ENCODE measurements at regions not wholly inside any gene's neighbourhood (a gene's known extent, or its start where the extent isn't known, plus 50 kb on each side); places are given as distances from the start of the nearest gene placed in this dataset.

DNA sequence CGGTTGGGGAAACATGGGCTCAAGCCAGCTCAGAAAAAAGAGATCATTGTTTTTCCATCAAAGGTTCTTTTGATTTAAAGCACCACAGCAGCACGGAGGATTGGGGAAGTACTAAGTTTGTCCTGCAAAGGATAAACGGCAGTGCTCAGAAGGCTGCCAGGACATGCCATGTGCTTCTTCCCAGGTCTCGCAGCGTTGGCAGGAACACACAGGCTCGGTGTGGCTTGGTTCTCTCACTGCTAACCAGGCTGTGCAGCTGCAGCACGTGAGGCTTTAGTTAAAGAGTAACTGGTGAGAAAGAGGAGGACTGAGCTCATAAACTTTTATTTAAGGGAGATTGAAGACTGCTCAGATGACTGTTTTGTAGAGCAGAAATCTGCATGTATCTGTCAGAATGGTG is 264.3 kb downstream of the TSN start:
- 5 to 10% methylated on average over 2 to 7 of the region's 7 CpGs for WGBS, 2 donors (ENCODE audit: low coverage in 1 of 2)
- H3K4me3 ChIP-seq = no peak overlapping the region
- peaks cover 9% of the 10 kb centered on the region for H3K27me3 ChIP-seq
- no peaks in the 10 kb centered on the region for H3K36me3 ChIP-seq
- no peak for ATAC-seq
- no peak overlapping the region for H3K27ac ChIP-seq
- TF ChIP-seq POLR2A (IDR thresholded peaks at IDR 0.05) (no peak), CTCF (IDR thresholded peaks at IDR 0.05) (no peak), POLR2AphosphoS5 (IDR thresholded peaks at IDR 0.05) (no peak), EP300 (IDR thresholded peaks at IDR 0.05) (no peak)
- H3K9me3 ChIP-seq = no peaks in the 10 kb centered on the region
- H3K4me1 ChIP-seq = no peaks in the 10 kb centered on the region

DNA sequence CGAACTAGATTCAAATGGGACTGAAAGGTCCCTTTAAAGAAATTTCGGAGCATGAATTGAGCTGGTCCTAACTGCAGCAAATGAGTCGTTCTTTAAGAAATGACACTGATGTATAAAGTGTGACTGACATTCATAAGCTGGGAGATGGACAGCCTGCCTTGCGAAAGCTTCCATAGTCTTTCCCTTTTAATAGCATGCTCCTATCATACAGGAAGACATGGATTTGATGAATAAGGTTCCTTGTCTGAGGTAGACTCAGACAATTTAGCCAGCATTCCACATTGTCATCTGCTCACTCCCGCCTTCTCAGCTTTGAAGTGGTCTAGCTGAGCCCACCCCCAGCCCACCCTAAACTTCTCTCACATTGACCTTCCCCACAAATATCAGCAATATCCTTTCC is 264.9 kb downstream of the TSN start:
- ATAC-seq = no peak

GRCh38 chr2:122021941-122022340 is 266.5 kb downstream of the TSN start:
- Histone ChIP-seq H3K4me3 (no peak overlapping the region), H3K4me1 (no peaks in the 10 kb centered on the region), H3K36me3 (no peaks in the 10 kb centered on the region), H3K27ac (no peak overlapping the region), H3K27me3 (peaks cover 9% of the 10 kb centered on the region), H3K9me3 (no peaks in the 10 kb centered on the region)
- WGBS, 2 donors (ENCODE audit: low coverage in 1 of 2) = 63 to 84% methylated on average over 3 of the region's 4 CpGs
- TF ChIP-seq POLR2A (IDR thresholded peaks at IDR 0.05) (no peak), EP300 (IDR thresholded peaks at IDR 0.05) (no peak), CTCF (IDR thresholded peaks at IDR 0.05) (no peak), POLR2AphosphoS5 (IDR thresholded peaks at IDR 0.05) (no peak)
- ATAC-seq = no peak

More for the DNA sequence above, 264.9 kb downstream of the TSN start:
- Histone ChIP-seq H3K4me3 (no peak overlapping the region), H3K36me3 (no peaks in the 10 kb centered on the region), H3K9me3 (no peaks in the 10 kb centered on the region), H3K4me1 (no peaks in the 10 kb centered on the region), H3K27me3 (peaks cover 9% of the 10 kb centered on the region), H3K27ac (no peak overlapping the region)
- 74 to 85% methylated on average over 4 to 5 of the region's 5 CpGs for WGBS, 2 donors (ENCODE audit: low coverage in 1 of 2)
- TF ChIP-seq CTCF (IDR thresholded peaks at IDR 0.05) (no peak), EP300 (IDR thresholded peaks at IDR 0.05) (no peak), POLR2A (IDR thresholded peaks at IDR 0.05) (no peak), POLR2AphosphoS5 (IDR thresholded peaks at IDR 0.05) (no peak)

DNA sequence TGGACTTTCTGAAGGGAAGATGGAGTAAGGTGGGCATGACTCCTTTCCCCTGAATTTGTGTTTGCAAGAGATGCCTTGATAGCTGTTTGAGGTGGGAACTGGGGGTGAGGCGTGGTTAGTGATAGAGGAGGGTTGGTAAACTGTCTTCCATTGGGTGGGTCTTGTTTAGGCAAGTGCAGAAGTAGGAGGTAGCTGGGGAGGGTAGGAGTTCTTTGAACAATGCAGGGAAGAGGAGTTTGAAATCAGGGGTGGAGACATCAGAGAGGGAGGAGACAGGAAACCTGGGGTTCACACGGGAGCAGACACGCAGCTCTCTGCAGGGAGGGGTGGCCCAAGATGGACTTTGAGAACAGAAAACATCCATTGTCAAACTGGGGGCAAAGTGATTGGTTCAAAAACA is 267.1 kb downstream of the TSN start:
- H3K36me3 ChIP-seq = no peaks in the 10 kb centered on the region
- 63 to 70% methylated on average over 3 of the region's 3 CpGs for WGBS, 2 donors (ENCODE audit: low coverage in 1 of 2)
- H3K27me3 ChIP-seq = peaks cover 9% of the 10 kb centered on the region
- H3K9me3 ChIP-seq = no peaks in the 10 kb centered on the region
- H3K4me3 ChIP-seq = no peak overlapping the region
- TF ChIP-seq POLR2AphosphoS5 (IDR thresholded peaks at IDR 0.05) (no peak), EP300 (IDR thresholded peaks at IDR 0.05) (no peak), CTCF (IDR thresholded peaks at IDR 0.05) (no peak), POLR2A (IDR thresholded peaks at IDR 0.05) (no peak)
- H3K27ac ChIP-seq = no peak overlapping the region
- H3K4me1 ChIP-seq = no peaks in the 10 kb centered on the region
- ATAC-seq = no peak

DNA sequence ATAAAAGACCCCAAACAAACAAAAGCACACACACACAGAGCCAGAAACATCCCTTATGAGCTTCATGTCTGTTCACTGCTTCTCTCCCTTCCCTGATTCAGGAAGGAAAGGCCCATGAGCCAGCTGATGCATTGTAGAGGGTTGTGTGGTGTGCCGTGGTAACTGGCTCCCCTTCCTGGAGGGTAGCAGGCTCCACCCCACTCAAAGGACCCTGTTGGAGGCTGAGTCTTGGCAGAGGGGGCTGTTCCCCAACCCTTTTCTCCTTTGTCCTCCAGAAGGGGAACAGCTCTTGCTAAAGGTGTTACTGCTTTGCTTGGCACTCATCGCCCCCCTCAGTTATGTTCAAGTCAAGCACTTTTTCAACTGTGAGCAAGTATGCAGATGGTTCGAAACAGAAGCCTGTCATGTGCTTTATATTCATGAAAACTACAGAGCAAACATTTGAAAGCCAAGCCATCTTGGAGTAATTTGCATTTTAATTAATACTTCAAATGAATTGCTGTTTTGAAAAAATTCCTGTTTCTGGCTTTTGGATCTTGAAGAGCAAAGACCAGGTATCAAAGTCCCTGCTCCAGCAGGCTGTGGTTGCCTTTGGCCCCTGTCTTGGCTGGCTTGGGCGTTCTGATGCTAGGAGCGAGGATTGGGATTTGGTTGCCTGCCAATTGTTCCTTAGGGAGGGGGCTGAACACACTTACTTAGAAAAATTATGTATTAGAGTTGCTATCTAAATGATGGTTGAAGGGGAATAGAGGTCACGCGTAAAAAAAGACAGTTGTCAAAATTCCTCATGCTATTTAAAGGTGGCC is 267.8 kb downstream of the TSN start:
- ATAC-seq = no peak
- H3K4me1 ChIP-seq = no peaks in the 10 kb centered on the region
- H3K9me3 ChIP-seq = no peaks in the 10 kb centered on the region
- no peaks in the 10 kb centered on the region for H3K36me3 ChIP-seq
- no peak overlapping the region for H3K4me3 ChIP-seq
- WGBS, 2 donors (ENCODE audit: low coverage in 1 of 2) = 57 to 66% methylated on average over 6 to 7 of the region's 7 CpGs
- H3K27ac ChIP-seq = no peak overlapping the region
- peaks cover 9% of the 10 kb centered on the region for H3K27me3 ChIP-seq
- TF ChIP-seq POLR2A (IDR thresholded peaks at IDR 0.05) (no peak), POLR2AphosphoS5 (IDR thresholded peaks at IDR 0.05) (no peak), EP300 (IDR thresholded peaks at IDR 0.05) (no peak), CTCF (IDR thresholded peaks at IDR 0.05) (no peak)

Data from gastroesophageal sphincter (tissue), 4 donors.